DND-41 (cell line): ENCODE measurements at regions not wholly inside any gene's neighbourhood (a gene's known extent, or its start where the extent isn't known, plus 50 kb on each side); places are given as distances from the start of the nearest gene placed in this dataset.

Experiments used
- ATAC-seq: fragments of 200-7000 bp; cut with Tn5 transposase; 3 replicates; pipeline ENCODE4 v1.9.1; 2021; ENCODE audit warnings: low read depth; ENCODE audit not compliant: insufficient read depth
- DNase-seq: peaks from one replicate; pipeline ENCODE4 v3.0.0-alpha.2; 2020
- H2AFZ ChIP-seq: 2 replicates; pipeline ENCODE4 v1.6.0; 2012; ENCODE audit warnings: low read depth, low read length
- H3K27ac ChIP-seq: 2 replicates; pipeline ENCODE4 v1.5.1; 2012; ENCODE audit warnings: low read length, inconsistent platforms
- H3K27me3 ChIP-seq: fragments of 200-600 bp; sonication (generic); 2 replicates; pipeline ENCODE4 v1.6.0; 2012; ENCODE audit warnings: low read length, mild to moderate bottlenecking, inconsistent platforms; ENCODE audit not compliant: insufficient read depth, poor library complexity
- H3K36me3 ChIP-seq: 2 replicates; pipeline ENCODE4 v1.5.1; 2012; ENCODE audit warnings: low read length, inconsistent platforms; ENCODE audit not compliant: insufficient read depth
- H3K4me1 ChIP-seq: 2 replicates; pipeline ENCODE4 v1.5.1; 2012; ENCODE audit warnings: mild to moderate bottlenecking, low read length; ENCODE audit not compliant: insufficient read depth
- H3K4me2 ChIP-seq: 2 replicates; pipeline ENCODE4 v1.6.0; 2012; ENCODE audit warnings: mild to moderate bottlenecking, moderate library complexity, low read length, inconsistent platforms; ENCODE audit not compliant: insufficient read depth
- H3K4me3 ChIP-seq, 2 experiments: fragments of 200-600 bp in 1 of 2; shearing (Covaris generic) in 1 of 2; 2 replicates each; pipeline ENCODE4 v1.5.1; 2012 to 2016; ENCODE audit warnings: inconsistent platforms in 2 of 2, low read length in 2 of 2, mild to moderate bottlenecking in 2 of 2, low read depth in 1 of 2, moderate library complexity in 1 of 2
- H3K79me2 ChIP-seq: 2 replicates; pipeline ENCODE4 v1.6.0; 2012; ENCODE audit warnings: low read length, inconsistent platforms; ENCODE audit not compliant: insufficient read depth
- H3K9ac ChIP-seq: 2 replicates; pipeline ENCODE4 v1.6.0; 2012; ENCODE audit warnings: low read depth, mild to moderate bottlenecking, inconsistent platforms, low read length, moderate library complexity
- H3K9me3 ChIP-seq: 2 replicates; pipeline ENCODE4 v1.5.1; 2012; ENCODE audit warnings: low read length, moderate library complexity, mild to moderate bottlenecking, inconsistent platforms; ENCODE audit not compliant: insufficient read depth, severe bottlenecking
- H4K20me1 ChIP-seq: 2 replicates; pipeline ENCODE4 v1.6.0; 2012; ENCODE audit warnings: low read length; ENCODE audit not compliant: insufficient read depth
- EZH2 ChIP-seq: IDR thresholded peaks from 3 replicates; pipeline ENCODE4 v1.6.1; 2012; ENCODE audit warnings: borderline replicate concordance, low read depth, mild to moderate bottlenecking, moderate library complexity, low read length, inconsistent platforms; ENCODE audit not compliant: severe bottlenecking
- TF ChIP-seq, protein P1 (sequence below): IDR thresholded peaks from 2 replicates; pipeline ENCODE4 v1.5.1; 2012; ENCODE audit warnings: borderline replicate concordance, low read length, moderate library complexity, mild to moderate bottlenecking; ENCODE audit not compliant: poor library complexity, severe bottlenecking; ENCODE audit errors: extremely low read depth

DNA sequence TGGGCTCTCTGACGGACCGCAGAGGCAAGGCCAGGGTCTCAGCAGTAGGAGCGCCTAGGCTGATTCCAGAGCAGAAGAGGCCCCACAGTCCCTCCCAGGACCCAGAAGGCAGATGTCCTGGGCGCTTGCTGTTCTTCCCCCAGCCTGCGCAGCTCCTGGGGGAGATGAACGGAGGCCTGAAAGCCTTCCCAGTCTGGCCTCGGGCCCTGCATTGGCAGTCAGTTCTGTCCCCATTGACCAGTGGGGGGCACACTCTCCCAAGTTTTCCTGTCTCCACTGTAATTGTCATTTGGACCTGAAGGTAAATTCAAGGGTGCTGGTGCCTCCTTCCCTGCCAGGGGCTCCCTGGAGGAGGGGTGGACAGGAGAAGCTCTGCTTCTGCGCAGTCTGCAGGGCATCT lies 345.7 kb downstream of the CYP26B1 start:
- no peak overlapping the region for H2AFZ ChIP-seq
- TF ChIP-seq, protein P1, sequence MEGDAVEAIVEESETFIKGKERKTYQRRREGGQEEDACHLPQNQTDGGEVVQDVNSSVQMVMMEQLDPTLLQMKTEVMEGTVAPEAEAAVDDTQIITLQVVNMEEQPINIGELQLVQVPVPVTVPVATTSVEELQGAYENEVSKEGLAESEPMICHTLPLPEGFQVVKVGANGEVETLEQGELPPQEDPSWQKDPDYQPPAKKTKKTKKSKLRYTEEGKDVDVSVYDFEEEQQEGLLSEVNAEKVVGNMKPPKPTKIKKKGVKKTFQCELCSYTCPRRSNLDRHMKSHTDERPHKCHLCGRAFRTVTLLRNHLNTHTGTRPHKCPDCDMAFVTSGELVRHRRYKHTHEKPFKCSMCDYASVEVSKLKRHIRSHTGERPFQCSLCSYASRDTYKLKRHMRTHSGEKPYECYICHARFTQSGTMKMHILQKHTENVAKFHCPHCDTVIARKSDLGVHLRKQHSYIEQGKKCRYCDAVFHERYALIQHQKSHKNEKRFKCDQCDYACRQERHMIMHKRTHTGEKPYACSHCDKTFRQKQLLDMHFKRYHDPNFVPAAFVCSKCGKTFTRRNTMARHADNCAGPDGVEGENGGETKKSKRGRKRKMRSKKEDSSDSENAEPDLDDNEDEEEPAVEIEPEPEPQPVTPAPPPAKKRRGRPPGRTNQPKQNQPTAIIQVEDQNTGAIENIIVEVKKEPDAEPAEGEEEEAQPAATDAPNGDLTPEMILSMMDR: peak; percentile 40
- no peak for TF ChIP-seq EZH2
- no peaks in the 10 kb centered on the region for H3K27me3 ChIP-seq
- H3K9ac ChIP-seq: no peak overlapping the region
- H3K27ac ChIP-seq: no peak overlapping the region
- H3K36me3 ChIP-seq: no peaks in the 10 kb centered on the region
- H3K4me1 ChIP-seq: no peaks in the 10 kb centered on the region
- H3K4me2 ChIP-seq: no peak overlapping the region
- H3K4me3 ChIP-seq: no peak overlapping the region
- ATAC-seq (no peak), DNase-seq (no peak)
- no peaks in the 10 kb centered on the region for H4K20me1 ChIP-seq
- H3K9me3 ChIP-seq: no peaks in the 10 kb centered on the region
- H3K79me2 ChIP-seq: no peaks in the 10 kb centered on the region

DNA sequence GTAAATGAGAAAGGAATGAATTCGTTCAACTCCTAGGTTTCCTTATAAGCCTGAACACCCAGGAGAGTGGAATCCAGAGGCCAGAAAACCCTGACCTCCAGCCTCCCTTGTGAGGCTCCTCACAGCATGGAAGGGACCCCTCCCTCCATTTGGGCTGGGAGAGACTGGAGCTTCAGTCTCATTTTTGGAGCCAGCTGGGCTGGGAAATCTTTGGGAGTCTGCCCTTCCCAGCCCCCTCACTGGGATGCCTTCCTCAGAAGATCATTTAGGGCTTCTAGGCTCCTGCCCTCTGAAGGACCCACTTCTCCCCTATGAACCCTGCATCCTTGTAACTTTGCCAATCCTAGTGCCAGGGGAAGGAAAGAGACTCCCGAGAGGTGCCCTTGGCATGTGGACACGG lies 346.1 kb downstream of the CYP26B1 start:
- DNase-seq (no peak), ATAC-seq (no peak)
- Histone ChIP-seq H3K9ac (no peak overlapping the region), H3K4me1 (no peaks in the 10 kb centered on the region), H3K27me3 (no peaks in the 10 kb centered on the region), H2AFZ (no peak overlapping the region), H3K9me3 (no peaks in the 10 kb centered on the region), H3K27ac (no peak overlapping the region), H3K79me2 (no peaks in the 10 kb centered on the region), H3K36me3 (no peaks in the 10 kb centered on the region), H3K4me2 (no peak overlapping the region), H4K20me1 (no peaks in the 10 kb centered on the region), H3K4me3 (no peak overlapping the region)
- TF ChIP-seq, protein P1: no peak
- TF ChIP-seq EZH2: no peak

- DNase-seq (no peak), ATAC-seq (no peak)
- Histone ChIP-seq H3K4me3 (no peak overlapping the region), H3K4me2 (no peak overlapping the region), H3K4me1 (no peaks in the 10 kb centered on the region), H4K20me1 (no peaks in the 10 kb centered on the region; the same call in 1 of the 2 replicates), H3K27ac (no peak overlapping the region), H3K36me3 (no peaks in the 10 kb centered on the region), H3K9ac (no peak overlapping the region), H3K9me3 (no peaks in the 10 kb centered on the region), H3K27me3 (no peaks in the 10 kb centered on the region), H2AFZ (no peak overlapping the region), H3K79me2 (no peaks in the 10 kb centered on the region)
- TF ChIP-seq EZH2: no peak
- TF ChIP-seq, protein P1: no peak
Measured at GRCh38 chr2:71800851-71801250, 346.8 kb downstream of the CYP26B1 start.

DNA sequence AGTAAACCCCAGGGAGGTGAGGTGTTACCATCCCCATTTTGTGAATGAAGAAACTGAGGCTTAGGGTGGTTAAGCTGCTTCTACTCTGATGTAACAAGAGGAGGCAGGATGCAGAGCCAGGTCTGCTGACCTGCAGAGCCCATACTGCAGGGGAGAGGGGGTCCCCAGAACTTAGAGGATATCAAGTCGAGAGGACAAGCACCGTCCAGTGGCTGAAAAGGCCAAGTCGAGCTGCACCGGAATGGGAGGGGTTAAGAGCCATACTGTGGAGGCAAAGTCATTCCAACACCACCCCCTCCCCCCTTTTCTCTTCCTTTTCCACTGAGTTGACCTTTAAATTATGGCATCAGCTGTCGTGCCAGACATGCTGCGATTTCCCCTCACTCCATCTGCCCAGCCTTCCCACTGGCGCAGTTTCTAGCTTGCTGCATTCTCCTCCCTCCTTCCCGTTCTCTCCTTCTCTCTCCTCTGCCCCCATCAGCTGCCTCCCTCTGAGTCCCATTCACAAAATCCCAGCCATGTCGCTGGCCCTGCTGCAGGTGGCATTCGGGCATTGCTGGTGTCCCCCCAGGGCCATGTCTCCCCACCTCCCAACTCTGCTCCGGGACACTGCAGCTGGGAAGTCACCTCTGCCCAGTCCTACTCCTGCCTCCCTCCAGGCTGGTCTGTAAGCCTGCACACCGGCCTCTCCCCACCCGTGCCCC lies 346.9 kb downstream of the DYSF start:
- no peak overlapping the region for H3K4me2 ChIP-seq
- H2AFZ ChIP-seq: no peak overlapping the region
- H4K20me1 ChIP-seq: no peaks in the 10 kb centered on the region; the same call in 1 of the 2 replicates
- no peaks in the 10 kb centered on the region for H3K27me3 ChIP-seq
- H3K79me2 ChIP-seq: no peaks in the 10 kb centered on the region
- no peaks in the 10 kb centered on the region for H3K9me3 ChIP-seq
- no peak for DNase-seq
- H3K4me1 ChIP-seq: no peaks in the 10 kb centered on the region
- no peak for ATAC-seq
- H3K4me3 ChIP-seq: no peak overlapping the region
- H3K9ac ChIP-seq: no peak overlapping the region
- no peak for TF ChIP-seq EZH2
- TF ChIP-seq, protein P1: no peak
- no peaks in the 10 kb centered on the region for H3K36me3 ChIP-seq
- H3K27ac ChIP-seq: no peak overlapping the region
